ENCODE measurements at regions not wholly inside any gene's neighbourhood (a gene's known extent, or its start where the extent isn't known, plus 50 kb on each side); places are given as distances from the start of the nearest gene placed in this dataset.

DNA sequence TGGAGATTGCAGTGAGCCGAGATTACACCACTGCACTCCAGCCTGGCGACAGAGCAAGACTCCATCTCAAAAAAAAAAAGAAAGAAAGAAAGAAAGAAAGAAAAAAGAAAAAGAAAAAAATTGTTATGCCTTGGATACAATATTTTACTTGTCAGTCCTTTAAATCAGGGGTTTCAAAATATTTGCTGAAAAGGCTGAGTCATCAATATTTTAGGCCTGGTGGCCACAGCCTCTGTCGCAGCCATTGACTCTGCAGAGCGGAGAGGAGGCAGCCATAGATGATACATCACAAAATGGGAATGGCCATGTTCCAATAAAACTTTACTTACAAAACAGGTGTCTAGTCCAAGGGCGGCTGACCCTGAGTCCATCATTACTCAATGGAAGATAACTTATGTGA, 314.8 kb upstream of the SALL3 start:
- Mint-ChIP-seq H3K36me3 (no peaks in the 10 kb centered on the region), H3K9me3 (no peaks in the 10 kb centered on the region), H3K27me3 (no peaks in the 10 kb centered on the region), H3K4me1 (ENCODE audit: low read depth) (no peaks in the 10 kb centered on the region), H3K4me3 (no peak overlapping the region), H3K27ac (no peak overlapping the region)
- POLR2A ChIA-PET: no interaction called here
- intact Hi-C loops (cut with micrococcal nuclease): no loop called here
- CTCF ChIA-PET: no interaction called here
- DNase-seq: no peak

DNA sequence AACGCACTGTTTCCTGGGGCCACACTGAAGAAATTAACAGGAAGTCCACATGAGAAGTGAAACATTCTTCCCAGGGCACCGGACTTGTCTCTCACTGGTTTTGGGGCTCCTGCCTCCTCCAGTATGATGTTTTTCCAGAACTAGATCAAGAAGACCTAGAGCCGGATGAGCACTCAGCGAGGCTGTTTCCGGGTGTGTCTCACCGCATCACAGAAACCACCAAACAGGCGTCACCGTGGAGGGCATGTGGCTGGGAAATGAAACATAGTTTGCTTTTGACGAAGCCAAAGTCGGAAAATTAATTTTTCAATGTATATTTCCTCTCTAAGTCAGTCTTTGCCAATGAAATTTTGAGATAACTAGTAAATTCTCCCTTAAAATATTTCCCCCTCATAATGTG, 314.0 kb upstream of the SALL3 start:
- no peak overlapping the region for H3K4me3 Mint-ChIP-seq
- no peak for DNase-seq
- H3K27ac Mint-ChIP-seq: no peak overlapping the region
- CTCF ChIA-PET: interaction anchor here (0.7 kb wide), 1 partner anchor 1666 kb away, joined by 3 read pairs; no protein-coding TSS in a partner anchor
- POLR2A ChIA-PET: no interaction called here
- no peaks in the 10 kb centered on the region for H3K36me3 Mint-ChIP-seq
- no peaks in the 10 kb centered on the region for H3K27me3 Mint-ChIP-seq
- intact Hi-C loops (cut with micrococcal nuclease): no loop called here
- H3K4me1 Mint-ChIP-seq (ENCODE audit: low read depth): no peaks in the 10 kb centered on the region
- H3K9me3 Mint-ChIP-seq: no peaks in the 10 kb centered on the region

DNA sequence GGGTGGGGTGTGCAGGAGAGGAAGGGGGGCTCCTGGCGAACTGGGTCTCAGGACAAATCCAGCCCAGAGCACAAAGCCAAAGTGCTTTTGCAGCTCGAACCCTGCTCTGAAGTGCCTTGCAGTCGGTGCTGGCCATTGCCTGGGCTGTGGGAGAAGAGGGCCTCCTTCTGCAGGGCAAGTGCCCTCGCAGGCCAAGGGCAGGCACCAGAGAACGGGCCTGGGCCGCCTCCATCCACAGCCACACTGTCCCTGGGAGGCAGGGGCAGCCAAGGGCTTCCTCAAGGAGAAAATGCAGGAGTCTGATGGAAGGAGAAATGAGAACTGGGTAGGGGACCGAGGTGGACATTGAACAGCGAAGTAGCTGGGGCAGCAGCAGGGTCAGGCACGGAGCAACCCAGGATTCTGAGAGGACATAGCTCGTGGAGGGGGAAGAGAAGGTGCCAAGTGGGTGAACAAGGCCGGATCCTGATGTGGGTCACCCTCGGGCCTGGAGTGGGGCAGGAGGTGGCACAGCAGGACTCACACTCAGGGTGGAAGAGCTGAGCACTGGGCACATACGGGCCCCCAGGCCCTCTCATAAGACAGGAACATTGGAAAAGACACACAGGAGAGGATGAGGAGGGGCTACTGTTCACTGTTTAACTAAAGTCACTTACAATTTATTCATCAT, 312.8 kb upstream of the SALL3 start:
- H3K4me3 Mint-ChIP-seq: no peak overlapping the region
- no peak overlapping the region for H3K27ac Mint-ChIP-seq
- ChIA-PET POLR2A (no interaction called here), CTCF (no interaction called here)
- DNase-seq: no peak
- intact Hi-C loops (cut with micrococcal nuclease): no loop called here
- H3K9me3 Mint-ChIP-seq: no peaks in the 10 kb centered on the region
- H3K36me3 Mint-ChIP-seq: no peaks in the 10 kb centered on the region
- no peaks in the 10 kb centered on the region for H3K4me1 Mint-ChIP-seq (ENCODE audit: low read depth)
- H3K27me3 Mint-ChIP-seq: no peaks in the 10 kb centered on the region

DNA sequence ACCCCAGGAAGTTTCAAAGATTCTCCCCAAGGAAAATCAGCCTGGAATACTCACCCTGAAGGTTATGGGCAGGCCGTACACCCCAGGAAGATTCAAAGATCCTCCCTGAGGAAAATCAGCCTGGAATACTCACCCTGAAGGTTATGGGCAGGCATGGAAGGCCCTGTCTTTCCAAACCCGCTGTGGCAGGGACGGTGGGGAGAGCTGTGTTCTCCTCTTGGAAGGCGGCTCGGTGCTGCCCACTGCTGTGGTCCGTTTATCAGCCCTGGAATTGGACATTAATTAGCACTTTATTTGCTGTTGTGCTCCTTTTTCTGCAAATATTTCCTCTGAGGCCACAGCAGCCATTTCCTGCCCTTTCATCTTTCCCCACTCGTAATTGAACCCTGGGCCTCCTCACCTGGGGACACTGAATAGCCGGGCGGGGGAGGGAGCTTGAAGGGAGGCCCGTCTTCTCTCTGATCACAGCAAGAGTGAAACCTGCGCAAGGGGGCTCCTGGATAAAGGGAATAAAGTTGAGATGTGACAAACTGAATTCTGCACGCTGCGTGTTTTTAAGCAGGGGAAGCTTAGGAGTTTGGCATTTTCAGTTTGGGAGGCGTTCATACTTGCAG, 308.7 kb upstream of the SALL3 start:
- Mint-ChIP-seq H3K4me3 (no peak overlapping the region), H3K4me1 (ENCODE audit: low read depth) (no peaks in the 10 kb centered on the region), H3K9me3 (no peaks in the 10 kb centered on the region), H3K27ac (no peak overlapping the region), H3K27me3 (no peaks in the 10 kb centered on the region), H3K36me3 (no peaks in the 10 kb centered on the region)
- POLR2A ChIA-PET: no interaction called here
- CTCF ChIA-PET: no interaction called here
- DNase-seq: no peak
- intact Hi-C loops (cut with micrococcal nuclease): no loop called here

DNA sequence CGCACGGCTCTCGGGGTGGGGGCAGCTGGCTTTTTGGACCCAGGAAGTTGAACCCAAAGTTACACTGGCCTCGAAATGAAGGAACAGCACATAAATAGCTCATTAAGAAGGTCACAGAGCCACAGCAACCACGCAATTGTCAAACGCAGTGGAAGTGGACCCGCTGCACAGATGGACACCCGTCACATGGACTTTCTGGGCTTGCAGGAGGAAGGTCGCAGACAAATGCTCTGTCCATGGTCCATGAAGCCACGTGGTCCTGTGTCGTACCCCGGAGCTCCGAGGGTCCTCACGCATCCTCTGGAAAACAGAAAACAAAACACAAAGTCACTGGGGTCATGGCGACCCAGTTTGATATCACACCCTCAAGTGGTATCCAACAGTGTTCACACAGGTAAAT, 308.1 kb upstream of the SALL3 start:
- intact Hi-C loops (cut with micrococcal nuclease): no loop called here
- no peak for DNase-seq
- Mint-ChIP-seq H3K36me3 (no peaks in the 10 kb centered on the region), H3K27me3 (no peaks in the 10 kb centered on the region), H3K27ac (no peak overlapping the region), H3K9me3 (no peaks in the 10 kb centered on the region), H3K4me1 (ENCODE audit: low read depth) (no peaks in the 10 kb centered on the region), H3K4me3 (no peak overlapping the region)
- POLR2A ChIA-PET: no interaction called here
- CTCF ChIA-PET: no interaction called here

DNA sequence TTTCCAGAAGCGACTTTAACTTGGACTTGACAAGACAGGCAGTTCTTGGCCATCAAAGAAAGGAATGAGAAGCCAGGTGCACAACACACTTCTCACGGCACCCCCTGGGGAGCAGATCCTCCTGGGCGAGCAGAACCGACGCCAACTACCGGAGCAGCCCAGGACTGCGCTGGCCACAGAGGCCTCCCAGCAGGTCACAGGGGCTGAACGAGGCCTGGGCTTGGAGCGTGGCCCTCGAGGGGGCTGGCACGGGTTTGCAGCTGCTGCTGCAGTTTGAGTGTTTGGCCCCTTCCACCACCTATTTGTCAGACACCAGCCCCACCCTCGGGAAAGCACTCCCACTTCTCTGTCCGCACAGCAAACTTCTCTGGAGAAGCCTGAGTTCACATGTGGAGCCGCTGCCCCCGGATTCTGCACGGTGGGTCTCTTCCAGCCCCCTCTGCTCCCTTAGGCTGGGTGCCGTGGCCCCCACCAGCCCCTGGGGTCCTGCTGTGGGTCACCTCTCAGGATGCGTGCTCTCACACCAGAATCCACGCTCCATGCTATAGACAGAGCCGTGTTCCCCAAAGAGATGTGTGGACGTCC, 306.7 kb upstream of the SALL3 start:
- no peak overlapping the region for H3K4me3 Mint-ChIP-seq
- no peak for DNase-seq
- intact Hi-C loops (cut with micrococcal nuclease): no loop called here

DNA sequence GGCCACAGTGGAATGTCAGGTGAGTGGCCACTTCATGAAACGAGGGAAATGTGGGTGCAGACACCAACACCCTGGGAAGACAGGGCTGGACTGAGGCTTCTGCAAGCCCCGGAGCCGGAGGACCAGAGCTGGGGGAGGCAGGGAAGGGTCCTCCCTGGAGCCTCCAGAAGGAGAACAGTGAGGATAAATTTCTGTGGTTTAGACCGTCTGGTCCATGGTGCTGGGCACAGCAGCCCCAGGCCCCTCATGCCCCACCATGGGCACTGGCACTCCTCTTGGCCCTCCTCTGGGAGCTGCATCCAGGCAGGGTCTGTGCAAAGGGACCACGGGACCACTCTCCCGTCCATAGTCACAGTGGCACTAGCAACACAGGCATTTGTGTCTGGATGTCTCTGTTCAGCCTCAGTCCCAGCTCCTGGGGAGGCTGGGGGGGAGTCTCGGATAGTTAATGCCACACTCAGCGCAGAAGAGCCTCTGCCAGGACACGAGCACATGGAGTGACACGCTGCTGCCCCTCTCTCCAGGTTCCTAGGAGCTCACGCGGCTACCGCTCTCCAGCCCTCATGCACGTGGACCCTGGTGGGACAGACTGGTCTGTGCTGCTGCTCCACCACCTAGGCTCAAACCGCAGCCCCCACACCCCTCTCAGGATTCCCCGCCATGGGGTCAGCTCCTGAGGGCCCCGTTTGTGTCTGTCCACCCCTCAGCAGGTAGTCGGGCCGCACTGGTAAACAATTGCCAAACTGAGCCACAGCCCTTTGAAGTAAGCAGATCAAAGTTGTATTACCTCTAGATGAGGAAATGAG, 305.9 kb upstream of the SALL3 start:
- H3K4me1 Mint-ChIP-seq (ENCODE audit: low read depth): no peaks in the 10 kb centered on the region
- H3K4me3 Mint-ChIP-seq: no peak overlapping the region
- no peaks in the 10 kb centered on the region for H3K9me3 Mint-ChIP-seq
- no peak for DNase-seq
- no peaks in the 10 kb centered on the region for H3K27me3 Mint-ChIP-seq
- ChIA-PET CTCF (no interaction called here), POLR2A (no interaction called here)
- H3K27ac Mint-ChIP-seq: no peak overlapping the region
- intact Hi-C loops (cut with micrococcal nuclease): no loop called here
- H3K36me3 Mint-ChIP-seq: no peaks in the 10 kb centered on the region

More for the DNA sequence above, 306.7 kb upstream of the SALL3 start:
- no peaks in the 10 kb centered on the region for H3K36me3 Mint-ChIP-seq
- no peaks in the 10 kb centered on the region for H3K4me1 Mint-ChIP-seq (ENCODE audit: low read depth)
- ChIA-PET POLR2A (no interaction called here), CTCF (no interaction called here)
- H3K9me3 Mint-ChIP-seq: no peaks in the 10 kb centered on the region
- H3K27me3 Mint-ChIP-seq: no peaks in the 10 kb centered on the region
- no peak overlapping the region for H3K27ac Mint-ChIP-seq

DNA sequence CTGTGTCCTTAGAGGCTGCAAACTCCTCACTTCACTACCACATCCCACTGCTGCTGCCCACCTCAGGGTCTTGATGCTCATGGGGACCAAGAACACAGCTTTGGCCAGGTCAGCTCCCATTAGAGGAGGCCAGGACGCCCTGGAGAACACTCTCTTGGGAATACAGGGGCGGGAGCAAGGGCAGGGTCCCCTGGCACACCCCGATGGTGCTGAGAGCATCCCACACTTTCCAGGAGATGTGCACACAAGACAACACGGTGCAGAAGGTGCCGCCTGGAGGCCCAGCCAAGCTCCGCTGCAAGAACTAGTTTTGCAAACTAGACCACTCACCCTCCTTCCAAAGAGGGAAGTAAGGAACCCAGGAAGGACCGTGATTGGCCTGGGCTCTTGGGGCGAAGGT, 304.4 kb upstream of the SALL3 start:
- ChIA-PET CTCF (no interaction called here), POLR2A (no interaction called here)
- DNase-seq: no peak
- intact Hi-C loops (cut with micrococcal nuclease): no loop called here
- H3K27me3 Mint-ChIP-seq: no peaks in the 10 kb centered on the region
- no peak overlapping the region for H3K4me3 Mint-ChIP-seq
- H3K36me3 Mint-ChIP-seq: no peaks in the 10 kb centered on the region
- H3K27ac Mint-ChIP-seq: no peak overlapping the region
- H3K9me3 Mint-ChIP-seq: no peaks in the 10 kb centered on the region
- no peaks in the 10 kb centered on the region for H3K4me1 Mint-ChIP-seq (ENCODE audit: low read depth)

DNA sequence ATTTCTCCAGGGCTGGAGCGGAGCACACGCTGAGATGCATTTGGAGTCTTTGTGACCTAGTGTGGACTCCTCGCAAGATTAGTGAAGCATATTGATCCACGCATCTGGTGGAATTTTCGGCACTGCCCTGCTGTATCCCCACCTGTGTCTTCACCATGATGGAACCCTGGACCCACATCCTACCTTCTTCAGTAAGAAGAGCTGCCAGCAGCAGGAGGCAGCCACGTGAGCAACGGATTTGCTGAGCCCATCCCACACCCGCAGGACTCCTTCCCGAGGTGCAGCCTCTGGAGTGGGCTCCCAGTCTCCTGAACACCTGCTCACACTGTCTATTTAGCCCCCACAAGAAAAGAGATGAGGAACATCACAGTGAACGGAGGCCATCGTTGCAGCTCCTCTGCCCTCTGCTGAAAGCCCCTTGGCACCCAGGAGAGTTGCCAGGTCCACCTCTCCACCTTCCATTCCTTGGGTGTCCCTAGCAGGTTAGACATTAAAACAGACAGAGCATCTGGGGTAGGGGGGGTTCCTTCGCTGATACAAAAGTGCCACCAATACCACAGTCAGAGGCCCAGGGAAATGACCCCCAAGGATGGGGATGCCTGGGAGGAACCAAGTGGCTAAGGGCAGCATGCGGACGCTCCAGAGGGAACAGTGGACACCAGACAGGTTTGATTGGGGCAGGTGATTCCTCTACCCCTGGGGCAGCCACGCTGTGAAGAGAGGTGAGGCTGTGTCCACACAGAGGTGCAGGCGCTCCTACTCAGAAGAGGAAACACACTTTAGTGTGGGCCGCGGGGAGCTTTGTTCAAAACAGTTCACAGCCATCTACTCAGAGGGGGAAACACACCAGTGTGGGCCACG, 302.8 kb upstream of the SALL3 start:
- H3K36me3 Mint-ChIP-seq: no peaks in the 10 kb centered on the region
- H3K4me1 Mint-ChIP-seq (ENCODE audit: low read depth): no peaks in the 10 kb centered on the region
- CTCF ChIA-PET: no interaction called here
- no peaks in the 10 kb centered on the region for H3K27me3 Mint-ChIP-seq
- no peaks in the 10 kb centered on the region for H3K9me3 Mint-ChIP-seq
- POLR2A ChIA-PET: interaction anchor here (0.6 kb wide), 1 partner anchor 55 kb away, joined by 3 read pairs; no protein-coding TSS in a partner anchor
- DNase-seq: no peak
- no peak overlapping the region for H3K27ac Mint-ChIP-seq
- intact Hi-C loops (cut with micrococcal nuclease): no loop called here
- no peak overlapping the region for H3K4me3 Mint-ChIP-seq

DNA sequence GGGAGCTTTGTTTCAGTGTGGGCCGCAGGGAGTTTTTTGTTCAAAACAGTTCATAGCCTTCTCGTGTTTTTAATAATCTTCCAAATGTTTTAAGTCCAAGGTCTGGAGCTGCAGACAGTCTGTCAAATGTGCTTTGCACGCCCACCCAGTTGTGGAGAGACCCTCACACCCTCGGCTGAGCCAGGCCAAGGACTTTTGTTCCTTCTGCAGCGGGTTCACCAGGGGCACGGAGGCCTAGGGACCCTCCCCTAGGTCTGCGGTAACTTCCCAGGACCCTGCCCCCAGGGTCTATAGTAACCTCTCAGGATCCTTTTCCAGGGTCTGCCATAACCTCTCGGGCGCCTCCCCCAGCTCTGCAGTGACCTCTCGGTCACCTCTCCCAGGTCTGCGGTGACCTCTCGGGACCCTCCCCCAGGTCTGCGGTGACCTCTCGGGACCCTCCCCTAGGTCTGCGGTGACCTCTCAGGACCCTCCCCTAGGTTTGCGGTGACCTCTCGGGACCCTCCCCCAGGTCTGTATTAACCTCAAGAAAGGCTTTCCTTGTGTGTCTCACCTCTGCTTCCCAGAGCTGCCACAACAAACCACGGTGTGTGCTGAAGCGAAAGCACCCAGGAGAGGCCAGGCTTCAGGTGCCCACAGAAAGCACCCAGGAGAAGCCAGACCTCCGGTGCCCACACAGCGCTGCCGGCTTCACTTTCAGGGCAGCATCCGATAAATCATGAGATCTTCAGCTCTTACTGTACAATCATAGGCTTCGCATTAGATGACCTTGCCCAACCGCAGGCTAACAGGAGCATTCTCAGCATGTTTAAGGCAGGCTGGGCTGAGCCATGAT, 301.9 kb upstream of the SALL3 start:
- Mint-ChIP-seq H3K27me3 (no peaks in the 10 kb centered on the region), H3K4me3 (no peak overlapping the region), H3K4me1 (ENCODE audit: low read depth) (no peaks in the 10 kb centered on the region), H3K36me3 (no peaks in the 10 kb centered on the region), H3K9me3 (no peaks in the 10 kb centered on the region), H3K27ac (no peak overlapping the region)
- ChIA-PET CTCF (no interaction called here), POLR2A (interaction anchor here (0.6 kb wide), 1 partner anchor 54 kb away, joined by 3 read pairs; no protein-coding TSS in a partner anchor)
- intact Hi-C loops (cut with micrococcal nuclease): no loop called here
- no peak for DNase-seq

DNA sequence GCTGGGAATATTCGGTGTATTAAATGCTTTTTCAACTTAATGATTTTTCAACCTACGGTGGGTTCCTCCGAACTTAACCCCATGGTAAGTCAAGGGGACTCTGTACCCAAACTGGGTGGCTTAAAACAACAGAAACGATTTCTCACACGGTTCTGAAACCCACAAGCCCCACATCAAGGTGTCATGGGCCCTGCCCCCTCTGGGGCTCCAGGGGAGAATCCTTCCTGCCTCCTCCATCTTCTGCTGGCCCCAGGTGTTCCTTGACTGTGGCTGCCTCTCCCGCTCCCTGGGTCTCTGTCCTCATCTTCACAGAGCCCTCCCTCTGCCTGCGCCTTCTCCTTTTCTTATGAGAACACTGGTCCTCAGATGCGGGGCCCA, 301.3 kb upstream of the SALL3 start:
- intact Hi-C loops (cut with micrococcal nuclease): no loop called here
- ChIA-PET POLR2A (no interaction called here), CTCF (no interaction called here)
- no peak overlapping the region for H3K27ac Mint-ChIP-seq
- DNase-seq: no peak
- H3K27me3 Mint-ChIP-seq: no peaks in the 10 kb centered on the region
- no peaks in the 10 kb centered on the region for H3K36me3 Mint-ChIP-seq
- H3K4me1 Mint-ChIP-seq (ENCODE audit: low read depth): no peaks in the 10 kb centered on the region
- H3K4me3 Mint-ChIP-seq: no peak overlapping the region
- H3K9me3 Mint-ChIP-seq: no peaks in the 10 kb centered on the region
